ENCODE measurements at regions not wholly inside any gene's neighbourhood (a gene's known extent, or its start where the extent isn't known, plus 50 kb on each side); places are given as distances from the start of the nearest gene placed in this dataset.

DNA sequence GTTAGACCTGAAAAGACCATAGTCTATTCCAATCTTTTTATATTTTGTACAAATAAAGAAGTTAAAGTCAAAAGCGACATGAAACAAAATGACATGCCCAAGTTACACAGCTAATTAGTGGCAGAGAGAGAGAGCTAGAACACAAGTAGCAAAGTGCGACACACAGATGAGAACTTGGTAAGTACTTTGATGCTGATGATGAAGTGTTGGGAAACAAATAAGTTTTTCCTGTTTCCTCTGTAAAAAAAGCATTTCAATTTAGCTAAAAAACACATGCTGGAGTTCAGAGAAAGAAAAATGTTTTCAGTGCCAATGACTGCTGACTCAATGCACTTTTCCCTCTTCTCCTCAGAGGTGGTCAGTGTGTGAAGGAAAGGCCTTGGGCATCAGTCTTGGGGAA lies 226.9 kb downstream of the PAX3 start:
- Histone ChIP-seq H3K36me3 (ENCODE audit: control insufficient read depth in 2 of 2, extremely low read depth in 1 of 2, insufficient read depth in 2 of 2, low read length in 2 of 2) (no peaks in the 10 kb centered on the region), H3K9me3 (ENCODE audit: control insufficient read depth, low read depth, low read length) (no peaks in the 10 kb centered on the region), H3K9me1 (ENCODE audit: control insufficient read depth, extremely low read depth, insufficient read depth, low read length) (no peaks in the 10 kb centered on the region), H3K4me1 (ENCODE audit: control insufficient read depth, extremely low read depth, insufficient read depth, low read length) (no peaks in the 10 kb centered on the region), H3K79me2 (ENCODE audit: control insufficient read depth, insufficient read depth, low read length) (no peaks in the 10 kb centered on the region), H2AFZ (ENCODE audit: control insufficient read depth, low read length) (no peak overlapping the region), H3K4me2 (ENCODE audit: control insufficient read depth, extremely low read depth, insufficient read depth, low read depth, low read length) (no peak overlapping the region), H3K27me3 (ENCODE audit: control insufficient read depth, extremely low read depth, insufficient read depth, low read length) (no peaks in the 10 kb centered on the region), H3K27ac (ENCODE audit: control insufficient read depth, insufficient read depth, low read length) (no peak overlapping the region), H4K20me1 (ENCODE audit: control insufficient read depth, extremely low read depth, insufficient read depth, low read length) (no peaks in the 10 kb centered on the region), H3K4me3 (ENCODE audit: control insufficient read depth in 2 of 3, extremely low read depth in 1 of 3, insufficient read depth in 2 of 3, low read depth in 1 of 3, low read length in 3 of 3) (no peak overlapping the region), H3K9ac (ENCODE audit: control insufficient read depth, extremely low read depth, insufficient read depth, low read length) (no peak overlapping the region)
- dilution Hi-C loops (cut with MboI; ENCODE audit: extremely low pct_ligation_motif_present, low sequenced_read_pairs) = no loop called here
- DNase-seq (ENCODE audit: low read depth, low spot score) = no peak
- no peak for FAIRE-seq
- TF ChIP-seq, protein P1, sequence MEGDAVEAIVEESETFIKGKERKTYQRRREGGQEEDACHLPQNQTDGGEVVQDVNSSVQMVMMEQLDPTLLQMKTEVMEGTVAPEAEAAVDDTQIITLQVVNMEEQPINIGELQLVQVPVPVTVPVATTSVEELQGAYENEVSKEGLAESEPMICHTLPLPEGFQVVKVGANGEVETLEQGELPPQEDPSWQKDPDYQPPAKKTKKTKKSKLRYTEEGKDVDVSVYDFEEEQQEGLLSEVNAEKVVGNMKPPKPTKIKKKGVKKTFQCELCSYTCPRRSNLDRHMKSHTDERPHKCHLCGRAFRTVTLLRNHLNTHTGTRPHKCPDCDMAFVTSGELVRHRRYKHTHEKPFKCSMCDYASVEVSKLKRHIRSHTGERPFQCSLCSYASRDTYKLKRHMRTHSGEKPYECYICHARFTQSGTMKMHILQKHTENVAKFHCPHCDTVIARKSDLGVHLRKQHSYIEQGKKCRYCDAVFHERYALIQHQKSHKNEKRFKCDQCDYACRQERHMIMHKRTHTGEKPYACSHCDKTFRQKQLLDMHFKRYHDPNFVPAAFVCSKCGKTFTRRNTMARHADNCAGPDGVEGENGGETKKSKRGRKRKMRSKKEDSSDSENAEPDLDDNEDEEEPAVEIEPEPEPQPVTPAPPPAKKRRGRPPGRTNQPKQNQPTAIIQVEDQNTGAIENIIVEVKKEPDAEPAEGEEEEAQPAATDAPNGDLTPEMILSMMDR (optimal IDR thresholded peaks at IDR 0.05 in 1 of 3, IDR thresholded peaks at IDR 0.05 in 1 of 3, conservative IDR thresholded peaks at IDR 0.05 in 1 of 3; ENCODE audit: extremely low read depth in 1 of 3, insufficient read depth in 2 of 3, low read length in 3 of 3) = no peak
- no peak for TF ChIP-seq EZH2 (IDR thresholded peaks at IDR 0.05; ENCODE audit: low read length)

DNA sequence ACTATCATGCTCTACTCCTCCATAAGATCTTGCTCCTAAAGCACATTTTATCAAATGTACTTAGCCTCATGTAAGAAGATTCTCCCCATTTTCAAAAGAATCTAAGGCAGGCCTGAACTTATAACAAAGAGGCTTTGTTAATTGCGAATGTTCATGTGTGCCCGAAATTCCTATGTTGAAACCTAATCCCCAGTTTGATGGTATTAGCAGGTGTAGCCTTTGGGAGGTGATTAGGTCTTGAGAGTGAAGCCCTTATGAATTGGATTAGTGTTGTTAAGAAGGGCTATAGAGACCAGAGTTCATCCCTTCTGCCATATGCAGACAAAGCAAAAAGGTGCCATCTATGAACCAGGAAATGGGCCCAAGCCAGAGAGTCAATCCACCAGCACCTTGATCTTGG lies 234.5 kb downstream of the PAX3 start:
- Histone ChIP-seq H3K27me3 (ENCODE audit: control insufficient read depth, extremely low read depth, insufficient read depth, low read length) (no peaks in the 10 kb centered on the region), H3K27ac (ENCODE audit: control insufficient read depth, insufficient read depth, low read length) (no peak overlapping the region), H3K4me3 (ENCODE audit: control insufficient read depth in 2 of 3, extremely low read depth in 1 of 3, insufficient read depth in 2 of 3, low read depth in 1 of 3, low read length in 3 of 3) (no peak overlapping the region), H3K9me3 (ENCODE audit: control insufficient read depth, low read depth, low read length) (no peaks in the 10 kb centered on the region), H4K20me1 (ENCODE audit: control insufficient read depth, extremely low read depth, insufficient read depth, low read length) (no peaks in the 10 kb centered on the region), H3K9ac (ENCODE audit: control insufficient read depth, extremely low read depth, insufficient read depth, low read length) (no peak overlapping the region), H3K4me2 (ENCODE audit: control insufficient read depth, extremely low read depth, insufficient read depth, low read depth, low read length) (no peak overlapping the region), H3K4me1 (ENCODE audit: control insufficient read depth, extremely low read depth, insufficient read depth, low read length) (no peaks in the 10 kb centered on the region), H3K9me1 (ENCODE audit: control insufficient read depth, extremely low read depth, insufficient read depth, low read length) (no peaks in the 10 kb centered on the region), H3K79me2 (ENCODE audit: control insufficient read depth, insufficient read depth, low read length) (no peaks in the 10 kb centered on the region), H2AFZ (ENCODE audit: control insufficient read depth, low read length) (no peak overlapping the region), H3K36me3 (ENCODE audit: control insufficient read depth in 2 of 2, extremely low read depth in 1 of 2, insufficient read depth in 2 of 2, low read length in 2 of 2) (no peaks in the 10 kb centered on the region)
- dilution Hi-C loops (cut with MboI; ENCODE audit: extremely low pct_ligation_motif_present, low sequenced_read_pairs) = no loop called here
- no peak for DNase-seq (ENCODE audit: low read depth, low spot score)
- FAIRE-seq = no peak
- TF ChIP-seq, protein P1 (optimal IDR thresholded peaks at IDR 0.05 in 1 of 3, IDR thresholded peaks at IDR 0.05 in 1 of 3, conservative IDR thresholded peaks at IDR 0.05 in 1 of 3; ENCODE audit: extremely low read depth in 1 of 3, insufficient read depth in 2 of 3, low read length in 3 of 3) = no peak
- no peak for TF ChIP-seq EZH2 (IDR thresholded peaks at IDR 0.05; ENCODE audit: low read length)

All from keratinocyte (primary cell).